Heart left ventricle (tissue), 13 donors: ENCODE measurements at regions not wholly inside any gene's neighbourhood (a gene's known extent, or its start where the extent isn't known, plus 50 kb on each side); places are given as distances from the start of the nearest gene placed in this dataset.

Experiments used
- POLR2A ChIP-seq, 2 donors: fragments of 450-650 bp; IDR thresholded peaks; one replicate each; pipeline ENCODE4 v1.6.1; 2017; ENCODE audit warnings: antibody characterized with exemption in 2 of 2, mild to moderate bottlenecking in 2 of 2, moderate library complexity in 2 of 2
- TF ChIP-seq, protein P1 (sequence below), 12 donors: fragments of 200-600 bp; sonication (generic) in 4 of 12; IDR thresholded peaks; one replicate each; pipeline versions ENCODE4 v1.5.0 to v1.8.0; 2018 to 2022; ENCODE audit warnings: antibody characterized with exemption in 12 of 12, mild to moderate bottlenecking in 5 of 12
- donor health status: ischemic (EF 13 %, LVEDD 7.1; RV severe dilation, severe dysfunction).
- donor health status: DM: no; HTN: yes; CAD: no.
- donor health status: DM: no; HTN: no; CAD: no.
- donor health status: ischemic (EF 25% LVEDD 6.9; RV normal size, moderate dysfunction).
- donor health status: ischemic (EF 25% LVEDD 5.7; RV mildly dilated, moderate dysfunction).
- donor health status: ischemic (EF 35%, LVEDD 5.7; RV mildly dilated, moderate dysfunction).
- donor health status: nonischemic (EF 11% LVEDD 7.7; RV severe dilation, severe dysfunction).
- donor health status: DM: yes; HTN: yes; CAD: no.
- donor health status: PGD.
- donor health status: ischemic (EF 29% LVEDD 5.4; RV normal size, mild dysfunction).
- donor health status: nonischemic (EF 23%, LVEDD 6.1; RV moderate dilation, normal function).

DNA sequence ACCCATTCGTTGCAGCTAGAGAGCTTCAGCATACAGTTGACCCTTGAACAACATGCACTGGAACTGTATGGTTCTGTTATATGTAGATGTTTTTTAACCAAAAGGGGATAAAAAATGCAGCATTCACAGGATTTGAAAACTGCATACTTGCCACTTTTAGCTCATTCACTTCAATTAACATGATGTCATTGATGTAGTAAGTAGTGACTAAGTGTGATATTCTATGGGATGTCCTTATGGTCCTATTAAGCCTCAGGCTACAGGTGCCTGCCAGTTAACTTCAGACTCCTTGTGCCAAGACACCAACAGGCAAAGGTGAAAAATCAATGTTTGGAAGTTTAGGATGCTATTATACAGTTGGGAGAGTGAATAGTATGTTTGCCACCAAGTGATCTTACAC, 553.6 kb upstream of the NECTIN3 start:
- TF ChIP-seq, protein P1, sequence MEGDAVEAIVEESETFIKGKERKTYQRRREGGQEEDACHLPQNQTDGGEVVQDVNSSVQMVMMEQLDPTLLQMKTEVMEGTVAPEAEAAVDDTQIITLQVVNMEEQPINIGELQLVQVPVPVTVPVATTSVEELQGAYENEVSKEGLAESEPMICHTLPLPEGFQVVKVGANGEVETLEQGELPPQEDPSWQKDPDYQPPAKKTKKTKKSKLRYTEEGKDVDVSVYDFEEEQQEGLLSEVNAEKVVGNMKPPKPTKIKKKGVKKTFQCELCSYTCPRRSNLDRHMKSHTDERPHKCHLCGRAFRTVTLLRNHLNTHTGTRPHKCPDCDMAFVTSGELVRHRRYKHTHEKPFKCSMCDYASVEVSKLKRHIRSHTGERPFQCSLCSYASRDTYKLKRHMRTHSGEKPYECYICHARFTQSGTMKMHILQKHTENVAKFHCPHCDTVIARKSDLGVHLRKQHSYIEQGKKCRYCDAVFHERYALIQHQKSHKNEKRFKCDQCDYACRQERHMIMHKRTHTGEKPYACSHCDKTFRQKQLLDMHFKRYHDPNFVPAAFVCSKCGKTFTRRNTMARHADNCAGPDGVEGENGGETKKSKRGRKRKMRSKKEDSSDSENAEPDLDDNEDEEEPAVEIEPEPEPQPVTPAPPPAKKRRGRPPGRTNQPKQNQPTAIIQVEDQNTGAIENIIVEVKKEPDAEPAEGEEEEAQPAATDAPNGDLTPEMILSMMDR (IDR thresholded peaks at IDR 0.05): no peak
- TF ChIP-seq POLR2A (IDR thresholded peaks at IDR 0.05): no peak
